HG03280 (cell line): ENCODE measurements at regions not wholly inside any gene's neighbourhood (a gene's known extent, or its start where the extent isn't known, plus 50 kb on each side); places are given as distances from the start of the nearest gene placed in this dataset.
"Not testable (repeated sequence)": the region's sequence is repeated elsewhere in the genome, so short reads cannot be mapped to it uniquely, and the experiment has no call there.

Experiments
- ATAC-seq: cut with Tn5 transposase; IDR thresholded peaks from one replicate; pipeline ENCODE4 v1.9.1; 2021; ENCODE audit warnings: mild to moderate bottlenecking, moderate library complexity; ENCODE audit not compliant: unreplicated experiment

DNA sequence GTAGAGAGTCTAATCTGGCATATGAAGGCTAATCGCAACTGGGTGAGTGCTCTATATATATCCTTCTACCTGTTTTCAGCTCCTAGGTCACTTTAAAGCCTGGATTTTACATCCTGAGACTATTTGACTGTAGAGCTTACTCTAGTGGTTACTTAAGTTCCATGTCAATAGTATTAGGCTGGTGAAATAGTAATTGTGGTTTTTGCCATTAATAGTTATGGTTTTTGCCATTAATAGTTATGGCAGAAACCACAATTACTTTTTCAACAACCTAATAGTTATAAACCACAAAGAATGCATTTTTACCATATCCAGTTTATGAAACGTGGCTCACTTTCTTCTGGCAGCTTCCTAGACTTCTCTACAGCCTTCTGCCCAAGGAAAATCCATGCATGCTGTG lies 263.1 kb upstream of the KIAA1217 start:
- ATAC-seq, result no peak

DNA sequence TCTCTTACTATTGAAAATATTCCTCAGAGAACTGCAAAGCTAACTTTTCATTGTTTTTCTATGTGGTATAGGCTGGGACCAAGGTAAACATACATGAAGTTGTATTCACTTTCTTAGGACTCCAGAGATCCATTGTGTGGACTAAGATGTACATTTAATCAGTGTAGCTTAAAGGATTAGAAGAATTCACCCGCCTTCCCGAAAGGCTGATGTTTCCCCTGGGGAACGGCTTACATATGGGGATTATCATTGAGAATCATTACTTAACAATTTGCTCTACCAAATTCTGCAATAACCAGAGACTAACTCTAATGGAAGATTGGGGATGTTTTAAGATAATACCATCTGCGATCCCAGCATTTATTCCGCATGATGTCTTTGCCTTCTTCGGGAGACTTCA lies 257.1 kb upstream of the KIAA1217 start:
- no peak for ATAC-seq

DNA sequence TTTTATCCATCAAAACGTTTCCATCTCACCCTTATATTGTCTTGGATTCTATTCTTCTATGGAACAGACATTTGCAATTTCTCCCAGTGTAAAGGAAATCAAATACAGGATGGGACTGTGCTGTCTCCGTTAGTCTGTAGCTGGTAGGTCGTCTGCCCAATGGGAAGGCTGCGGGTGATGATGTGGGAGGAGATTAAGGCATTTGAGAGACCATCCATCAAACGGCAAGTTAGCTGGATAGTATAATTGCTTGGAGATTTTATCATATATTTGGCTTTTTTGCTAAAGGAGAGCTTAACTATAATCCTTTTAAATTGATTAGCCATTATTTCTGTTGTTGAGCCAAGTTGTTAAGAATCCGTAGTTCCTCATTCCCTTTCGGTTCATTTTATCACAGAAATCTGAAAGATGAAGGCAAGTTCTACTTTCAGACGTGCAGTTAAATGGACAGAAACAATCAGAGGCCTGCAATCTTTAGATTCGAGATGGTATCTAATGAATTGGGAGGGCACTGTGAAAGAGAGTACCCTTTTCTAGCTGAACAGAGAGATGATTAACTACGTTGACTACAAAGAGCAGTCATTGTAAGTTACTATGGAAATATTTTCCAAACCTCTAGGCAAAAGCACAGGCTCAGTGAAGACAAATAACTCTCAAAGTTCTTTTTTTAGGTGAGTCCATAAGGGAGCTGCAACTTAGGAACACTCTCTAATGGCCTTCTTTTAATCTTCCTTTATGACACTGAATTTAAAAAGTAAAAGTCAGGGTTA lies 253.3 kb upstream of the KIAA1217 start:
- ATAC-seq, result no peak

DNA sequence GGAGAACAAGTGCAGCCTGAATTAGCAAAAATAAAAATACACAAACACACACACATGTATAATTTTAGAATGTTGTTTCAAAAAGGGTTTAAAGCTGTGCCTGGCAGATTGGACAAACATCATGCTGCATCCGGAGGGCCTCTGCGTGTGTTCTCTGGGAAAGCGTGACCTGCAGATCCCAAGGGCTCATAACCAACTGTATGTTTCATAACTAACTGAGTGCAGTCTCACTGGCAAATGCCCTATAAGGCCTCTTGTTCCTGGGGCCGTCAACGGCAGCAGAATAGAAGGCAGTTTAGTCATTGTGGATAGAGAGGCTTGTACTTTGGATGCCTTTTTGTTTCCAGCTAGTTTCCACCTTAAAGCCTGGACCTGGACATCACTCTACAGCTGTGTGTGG lies 243.8 kb upstream of the KIAA1217 start:
- ATAC-seq, result no peak

DNA sequence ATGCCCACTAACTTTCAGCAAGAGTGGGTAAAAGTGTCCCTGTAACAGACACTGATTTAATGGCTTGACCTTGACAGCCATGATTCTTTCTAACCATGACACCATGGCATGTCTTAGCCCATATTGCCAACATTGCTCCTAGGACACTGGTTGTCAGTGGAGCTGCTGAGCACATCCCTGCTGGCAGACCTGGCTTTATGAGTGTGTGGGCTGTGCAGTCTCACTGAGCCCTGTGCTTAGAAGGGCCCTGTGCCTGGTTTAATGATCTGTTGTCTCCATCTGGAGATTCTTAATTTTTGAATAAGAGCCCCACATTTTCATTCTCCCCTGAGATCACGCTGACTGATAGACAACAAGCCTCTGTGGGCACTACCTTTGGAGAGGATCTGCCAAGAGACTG lies 243.1 kb upstream of the KIAA1217 start:
- ATAC-seq, result no peak

DNA sequence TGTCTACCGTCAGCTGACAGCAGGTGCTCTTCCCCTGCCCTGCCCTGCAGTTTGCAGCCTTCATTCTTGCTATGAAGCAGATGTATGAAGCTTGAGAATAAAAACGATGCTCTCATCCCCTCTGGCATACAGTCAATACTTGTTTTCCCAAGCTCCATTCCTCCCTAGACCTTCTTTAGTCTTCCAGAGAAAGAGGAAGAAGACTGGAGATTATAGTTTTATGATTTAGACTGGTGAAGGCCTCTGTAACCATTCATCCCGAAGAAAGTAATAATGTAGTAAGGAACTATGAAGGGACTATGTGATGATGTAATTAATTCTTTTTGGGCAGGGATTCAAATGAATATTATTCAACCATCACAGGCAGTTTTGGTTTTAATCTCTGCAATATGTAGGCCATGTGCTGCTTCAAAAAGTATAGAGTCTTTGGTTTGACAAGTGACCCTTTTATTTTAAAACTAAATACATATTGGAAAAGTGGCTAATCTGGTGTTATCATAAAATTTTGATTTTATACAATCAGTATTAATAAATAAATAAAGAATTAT lies 242.4 kb upstream of the KIAA1217 start:
- no peak for ATAC-seq

DNA sequence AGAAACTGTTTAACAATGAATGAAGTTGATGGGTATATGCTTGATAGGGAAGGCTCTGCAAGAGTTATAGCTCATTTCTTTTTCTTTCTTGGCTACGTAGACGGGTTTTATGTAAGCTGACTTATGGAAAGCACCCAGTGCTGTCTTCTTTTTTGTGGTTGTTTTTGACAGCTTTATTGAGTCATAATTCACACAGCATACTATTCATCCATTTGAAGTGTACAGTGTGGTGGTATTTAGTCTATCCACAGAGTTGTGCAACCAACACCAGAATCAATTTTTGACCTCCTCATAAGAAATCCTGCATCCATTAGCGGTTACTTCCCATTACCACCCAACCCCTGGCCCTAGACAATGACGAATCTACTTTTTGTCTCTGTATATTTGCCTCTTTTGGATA lies 240.6 kb upstream of the KIAA1217 start:
- no peak for ATAC-seq

DNA sequence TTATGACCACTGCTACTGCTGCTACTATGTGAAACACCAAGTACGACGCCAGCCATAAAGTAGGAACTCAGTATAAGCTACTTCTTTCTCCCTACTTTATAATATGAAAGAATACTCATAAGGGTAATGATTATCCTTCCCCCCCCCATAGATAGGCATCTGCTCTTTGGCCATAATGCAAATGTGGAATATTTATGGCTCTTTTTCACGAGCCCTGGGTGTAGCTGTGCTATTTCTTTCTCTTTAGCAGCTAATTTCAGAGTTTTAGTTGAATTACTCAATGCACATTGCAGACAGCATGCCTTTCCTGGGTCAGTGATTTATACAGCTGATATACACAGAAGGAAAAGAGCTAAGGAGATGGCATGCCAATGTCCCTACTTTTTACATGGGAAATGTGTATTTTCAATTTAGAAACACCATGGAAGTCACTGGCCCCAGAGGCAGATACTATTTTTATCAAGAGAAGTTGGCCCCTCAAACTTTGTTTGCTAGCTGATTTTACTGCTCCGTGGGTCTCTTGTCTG lies 234.1 kb upstream of the KIAA1217 start:
- ATAC-seq, result no peak

DNA sequence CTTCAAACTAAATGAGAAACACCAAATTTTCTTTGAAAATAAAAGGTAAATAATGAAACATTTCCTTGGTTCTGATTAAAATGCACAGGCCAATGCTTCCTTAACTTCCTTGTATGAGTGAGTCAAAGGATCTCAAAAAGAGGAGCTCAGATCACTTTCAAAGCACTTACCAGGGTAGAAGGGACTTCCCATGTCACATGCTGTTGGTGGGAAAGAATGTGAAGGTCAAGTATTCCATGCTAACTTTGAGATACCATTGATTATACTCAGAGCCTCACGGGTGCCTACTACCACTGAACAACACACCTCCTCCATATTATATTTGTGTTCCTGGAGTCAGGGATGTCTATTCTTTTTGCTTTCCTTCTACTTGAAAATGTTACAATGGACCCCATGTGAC lies 233.5 kb upstream of the KIAA1217 start:
- ATAC-seq, result no peak

DNA sequence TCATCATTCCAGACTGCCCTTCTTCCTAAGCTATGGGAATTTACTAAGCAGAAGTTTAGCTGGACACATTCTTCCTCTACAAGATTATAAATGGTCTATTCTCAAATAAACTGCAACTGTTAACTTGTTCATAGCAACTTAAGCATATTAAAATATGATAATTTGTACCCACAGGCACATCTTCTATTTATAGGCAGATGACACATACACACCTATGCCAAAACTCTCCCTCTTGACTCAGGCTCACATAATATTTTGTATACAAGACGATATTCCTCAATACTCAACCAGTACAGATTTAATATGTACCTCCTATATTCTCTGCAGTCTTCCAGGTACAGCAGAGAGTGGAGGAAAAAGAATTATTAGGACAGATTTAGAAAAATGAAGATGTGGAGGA lies 232.7 kb upstream of the KIAA1217 start:
- no peak for ATAC-seq

DNA sequence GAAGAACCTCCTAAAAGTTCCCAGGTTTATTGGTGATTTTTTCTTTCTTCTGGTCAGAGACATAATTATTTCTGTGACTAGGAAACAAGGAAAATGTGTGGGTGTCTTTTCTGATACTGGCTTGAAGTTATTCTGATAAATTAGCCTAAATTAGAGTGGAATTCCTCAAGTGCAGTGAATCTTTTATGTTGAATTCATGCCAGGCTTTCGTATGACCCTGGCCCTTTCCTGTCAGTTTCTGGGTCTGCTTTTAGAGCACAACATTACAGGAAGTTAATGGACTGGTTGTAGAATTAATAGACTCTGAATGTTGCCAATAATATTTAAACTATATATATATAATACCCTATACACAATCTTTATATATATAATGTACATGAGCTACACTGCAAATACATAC lies 230.6 kb upstream of the KIAA1217 start:
- ATAC-seq, result no peak

DNA sequence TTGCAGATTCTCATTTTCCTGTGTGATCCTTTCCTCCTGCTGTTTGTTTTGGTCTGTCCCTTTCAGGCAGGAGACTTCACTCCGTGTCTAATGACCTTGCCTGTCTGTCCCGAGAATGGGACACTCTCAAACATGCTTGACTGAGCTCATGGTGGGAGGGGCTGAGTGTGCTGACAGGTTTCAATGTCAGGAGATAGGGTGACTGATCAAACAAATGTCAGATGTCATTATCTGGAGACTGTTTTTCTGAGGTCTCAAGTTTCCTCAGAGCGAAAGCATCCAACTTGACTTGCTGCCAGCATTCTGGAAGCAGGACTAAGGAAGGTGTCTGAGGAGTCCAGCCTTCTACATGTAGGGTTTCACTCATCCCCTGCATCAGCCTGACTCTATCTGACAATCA lies 228.8 kb upstream of the KIAA1217 start:
- ATAC-seq, result no peak

DNA sequence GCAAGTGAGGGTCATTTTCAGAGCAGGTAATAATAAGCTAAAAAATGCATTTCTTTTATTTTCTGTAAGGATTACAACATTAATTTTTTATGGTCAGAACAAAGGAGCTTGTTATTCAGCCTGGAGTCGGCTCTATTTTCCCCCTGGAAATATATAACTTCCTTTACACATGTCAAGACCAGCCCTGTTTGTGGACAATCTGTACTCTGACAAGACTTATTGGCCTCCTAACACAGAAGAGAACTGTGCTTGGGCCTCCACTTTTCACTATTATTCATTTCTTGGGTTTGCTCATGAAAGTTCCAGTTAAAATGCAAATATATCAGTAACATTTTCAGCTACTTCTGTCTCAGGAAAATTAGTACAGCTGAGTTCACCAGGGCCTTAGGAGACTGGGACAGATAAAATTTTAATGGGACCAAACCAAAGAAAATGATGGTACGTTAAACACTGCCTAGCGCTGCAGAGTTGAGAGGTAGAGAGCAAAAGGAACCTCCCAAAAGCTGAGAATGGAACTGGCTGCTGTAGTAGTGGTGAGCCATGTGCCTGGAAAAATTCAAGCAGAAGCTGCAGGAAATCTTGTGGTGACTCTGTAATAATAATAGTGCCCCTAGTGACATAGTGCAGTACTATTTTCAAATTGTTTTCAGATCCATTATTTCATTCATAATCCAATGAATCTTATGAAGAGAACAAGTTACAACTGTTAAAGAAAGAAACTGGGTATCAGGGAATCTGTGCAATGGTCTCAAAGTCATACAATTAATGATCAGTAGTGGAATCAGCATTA lies 227.2 kb upstream of the KIAA1217 start:
- ATAC-seq, result no peak

DNA sequence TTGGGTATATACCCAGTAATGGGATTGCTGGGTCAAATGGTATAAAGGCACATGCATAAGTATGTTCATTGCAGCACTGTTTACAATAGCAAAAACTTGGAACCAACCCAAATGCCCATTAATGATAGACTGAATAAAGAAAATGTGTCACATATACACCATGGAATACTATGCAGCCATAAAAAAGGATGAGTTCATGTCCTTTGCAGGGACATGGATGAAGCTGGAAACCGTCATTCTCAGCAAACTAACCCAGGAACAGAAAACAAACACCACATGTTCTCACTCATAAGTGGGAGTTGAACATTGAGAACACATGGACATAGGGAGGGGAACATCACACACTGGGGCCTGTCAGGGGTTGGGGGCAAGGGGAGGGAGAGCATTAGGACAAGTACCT lies 224.5 kb upstream of the KIAA1217 start:
- not testable (repeated sequence) for ATAC-seq

DNA sequence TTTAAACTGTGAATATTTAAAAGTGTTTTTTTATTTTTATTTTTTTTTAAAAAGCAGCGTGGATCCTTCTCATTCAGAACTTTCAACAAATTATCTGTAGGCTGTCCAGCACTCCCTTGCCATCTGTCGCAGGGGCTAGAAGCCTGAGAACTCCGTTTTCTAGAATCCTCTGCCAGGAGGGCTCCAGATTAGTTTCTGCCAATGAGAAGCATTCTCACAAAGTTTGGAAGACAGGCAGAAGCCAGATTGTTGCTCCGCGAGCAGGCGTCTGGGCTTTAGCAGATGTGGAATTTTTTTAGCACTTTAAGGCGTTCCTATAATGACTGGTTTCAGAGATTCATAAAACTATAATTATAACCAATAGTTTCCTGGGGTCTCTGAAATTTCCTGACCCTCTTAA lies 220.9 kb upstream of the KIAA1217 start:
- no peak for ATAC-seq

DNA sequence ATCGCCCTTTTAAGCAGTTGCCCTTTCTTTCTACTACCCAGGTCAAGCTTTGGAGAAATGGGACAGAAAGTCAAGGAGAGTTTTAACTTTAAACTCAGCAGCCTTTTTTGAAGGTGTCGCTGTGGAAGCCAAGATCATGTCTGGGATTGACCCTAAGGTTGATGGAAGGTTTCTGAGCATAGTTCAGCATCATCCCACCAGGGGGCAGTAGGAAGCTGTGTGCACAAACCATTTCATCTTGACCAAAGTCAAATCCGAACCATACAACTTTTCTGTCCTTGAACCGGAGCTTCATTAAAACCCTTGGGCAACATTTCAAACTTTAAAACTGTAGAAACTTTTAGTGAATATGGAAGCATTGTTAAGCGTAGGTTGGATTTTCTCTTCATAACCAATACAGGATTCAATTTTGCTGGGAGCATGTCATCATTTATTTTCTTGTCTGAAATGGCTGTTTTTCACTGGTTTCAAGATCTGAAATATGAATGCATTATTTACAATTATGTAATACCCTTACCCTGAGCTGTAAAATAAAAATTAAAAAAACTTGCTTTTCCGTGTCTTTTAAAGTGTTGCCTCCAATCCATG lies 214.4 kb upstream of the KIAA1217 start:
- ATAC-seq, result peak; percentile 74

DNA sequence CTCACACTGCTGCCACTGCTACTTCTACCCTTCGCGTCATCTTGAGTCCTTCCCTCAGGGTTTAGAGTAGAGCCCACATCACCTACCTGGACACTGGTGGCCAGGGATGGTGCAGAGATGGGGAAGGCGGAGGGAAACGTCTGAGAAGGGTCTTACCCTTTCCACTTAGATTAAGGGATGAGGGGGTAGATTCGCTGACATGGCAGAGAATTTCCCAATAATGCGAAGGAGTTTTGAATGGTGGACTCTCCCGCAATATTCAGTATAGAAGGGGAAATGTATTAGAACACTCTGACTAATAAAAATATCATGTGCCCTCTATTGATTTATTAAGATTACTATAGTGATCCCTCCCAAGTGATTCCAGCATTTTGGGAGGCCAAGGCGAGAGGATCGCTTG lies 209.5 kb upstream of the KIAA1217 start:
- ATAC-seq, result no peak

DNA sequence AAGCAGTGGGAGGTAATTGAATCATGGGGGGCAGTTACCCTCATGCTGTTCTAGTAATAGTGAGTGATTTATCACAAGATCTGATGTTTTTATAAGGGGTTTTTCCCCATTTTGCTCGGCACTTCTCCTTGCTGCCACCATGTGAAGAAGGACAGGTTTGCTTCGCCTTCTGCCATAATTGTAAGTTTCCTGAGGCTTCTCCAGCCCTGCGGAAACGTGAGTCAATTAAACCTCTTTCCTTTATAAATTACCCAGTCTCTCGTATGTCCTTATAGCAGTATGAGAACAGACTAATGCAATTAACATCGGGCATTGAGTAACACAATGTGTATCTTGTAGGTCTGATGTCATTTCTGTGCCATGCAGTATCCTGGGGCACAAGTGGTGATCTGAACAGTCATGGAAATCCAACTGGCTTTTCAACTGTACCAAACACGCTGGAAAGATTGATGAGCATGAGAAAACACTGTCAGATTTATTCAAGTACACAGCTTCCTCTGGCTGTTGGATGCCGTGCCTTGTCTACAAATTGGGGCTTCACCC lies 208.6 kb upstream of the KIAA1217 start:
- ATAC-seq, result no peak

DNA sequence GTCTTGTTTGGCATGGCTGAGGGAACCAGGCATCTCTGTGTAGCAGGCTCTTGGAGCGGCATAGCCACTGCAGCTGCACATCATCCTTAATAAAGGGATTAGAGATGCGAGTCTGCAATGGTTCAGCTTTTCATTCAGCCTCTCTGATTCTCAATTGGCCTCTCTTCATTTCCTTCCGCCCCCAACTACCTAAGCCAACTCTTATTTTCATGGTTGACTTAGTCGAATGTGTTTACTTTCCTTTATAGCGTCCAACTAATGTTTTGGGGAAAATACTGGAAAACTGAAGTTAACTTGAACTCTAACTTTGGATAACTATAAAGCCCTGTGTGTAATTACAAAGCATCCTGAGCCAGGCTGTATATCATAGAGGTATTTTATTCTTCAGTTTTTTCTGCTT lies 202.2 kb upstream of the KIAA1217 start:
- ATAC-seq, result no peak

DNA sequence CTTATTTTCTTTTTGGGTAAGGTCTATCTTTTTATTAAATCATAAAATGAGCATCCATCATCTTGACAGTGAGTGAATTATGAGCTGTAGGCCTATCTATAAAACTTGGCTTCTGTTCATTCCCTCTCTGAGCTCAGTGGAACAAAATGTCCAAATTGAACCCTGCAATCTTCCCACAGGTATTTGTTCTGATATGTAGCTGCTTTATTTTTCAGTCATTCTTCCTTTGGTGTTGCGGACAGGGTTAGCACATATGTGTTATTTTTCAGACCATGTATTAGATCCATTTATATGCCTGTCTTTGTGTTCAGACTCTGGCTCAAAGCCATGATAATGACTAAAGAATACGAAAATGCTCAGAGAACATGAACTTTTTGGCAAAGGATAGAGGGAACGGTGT lies 201.6 kb upstream of the KIAA1217 start:
- ATAC-seq, result no peak
